Heart left ventricle (tissue), 13 donors: ENCODE measurements at regions not wholly inside any gene's neighbourhood (a gene's known extent, or its start where the extent isn't known, plus 50 kb on each side); places are given as distances from the start of the nearest gene placed in this dataset.

Experiments used
- CTCF ChIP-seq, 12 donors: fragments of 200-600 bp; sonication (generic) in 4 of 12; IDR thresholded peaks; one replicate each; pipeline versions ENCODE4 v1.5.0 to v1.8.0; 2018 to 2022; ENCODE audit warnings: antibody characterized with exemption in 12 of 12, mild to moderate bottlenecking in 5 of 12
- POLR2A ChIP-seq, 2 donors: fragments of 450-650 bp; IDR thresholded peaks; one replicate each; pipeline ENCODE4 v1.6.1; 2017; ENCODE audit warnings: antibody characterized with exemption in 2 of 2, mild to moderate bottlenecking in 2 of 2, moderate library complexity in 2 of 2
- donor health status: ischemic (EF 13 %, LVEDD 7.1; RV severe dilation, severe dysfunction).
- donor health status: DM: no; HTN: yes; CAD: no.
- donor health status: DM: no; HTN: no; CAD: no.
- donor health status: ischemic (EF 25% LVEDD 6.9; RV normal size, moderate dysfunction).
- donor health status: ischemic (EF 25% LVEDD 5.7; RV mildly dilated, moderate dysfunction).
- donor health status: ischemic (EF 35%, LVEDD 5.7; RV mildly dilated, moderate dysfunction).
- donor health status: nonischemic (EF 11% LVEDD 7.7; RV severe dilation, severe dysfunction).
- donor health status: DM: yes; HTN: yes; CAD: no.
- donor health status: PGD.
- donor health status: ischemic (EF 29% LVEDD 5.4; RV normal size, mild dysfunction).
- donor health status: nonischemic (EF 23%, LVEDD 6.1; RV moderate dilation, normal function).

GRCh38 chr4:66921433-66921832, 623.9 kb downstream of the CENPC start:
- no peak for TF ChIP-seq CTCF (IDR thresholded peaks at IDR 0.05)
- TF ChIP-seq POLR2A (IDR thresholded peaks at IDR 0.05): no peak
